ENCODE measurements at regions not wholly inside any gene's neighbourhood (a gene's known extent, or its start where the extent isn't known, plus 50 kb on each side); places are given as distances from the start of the nearest gene placed in this dataset.

- Histone ChIP-seq H2AFZ (ENCODE audit: low read depth) (no peak overlapping the region), H3K9me2 (no peaks in the 10 kb centered on the region), H3F3A (replicated peaks; ENCODE audit: insufficient read depth) (no peaks in the 10 kb centered on the region), H3K27me3 (ENCODE audit: insufficient read depth) (no peaks in the 10 kb centered on the region), H3K4me1 (ENCODE audit: control insufficient read depth in 1 of 2, insufficient read depth in 2 of 2, low read depth in 1 of 2, low read length in 1 of 2) (peaks cover 0 to 6% of the 10 kb centered on the region in 2 experiments; a peak in 2 of 4 replicates), H3K9ac (no peak overlapping the region), H3K9me3 (no peaks in the 10 kb centered on the region), H3K4me3 (ENCODE audit: low read depth in 2 of 2, low read length in 1 of 2) (no peak overlapping the region), H3K4me2 (no peak overlapping the region), H3K36me3 (replicated peaks in 1 of 2; ENCODE audit: control insufficient read depth in 1 of 2, insufficient read depth in 2 of 2, low read length in 1 of 2) (no peaks in the 10 kb centered on the region), H3K27ac (ENCODE audit: low read depth in 2 of 2, low read length in 1 of 2) (peak overlapping the region in 1 of 2 experiments; percentile 11; a peak in 1 of 4 replicates), H3K79me2 (ENCODE audit: insufficient read depth) (no peaks in the 10 kb centered on the region), H4K20me1 (ENCODE audit: insufficient read depth) (no peaks in the 10 kb centered on the region)
- ChIA-PET POLR2A (no interaction called here), CTCF (interaction anchor here (1.0 to 3.1 kb wide), 3 partner anchors 17 to 25 kb away, joined by 3 to 12 read pairs (median 5); no protein-coding TSS in a partner anchor)
- no peak for TF ChIP-seq EZH2phosphoT487 (IDR thresholded peaks at IDR 0.05; ENCODE audit: borderline replicate concordance, low read depth)
- TF ChIP-seq ZBTB33 (IDR thresholded peaks at IDR 0.05; ENCODE audit: borderline replicate concordance, low read depth), result no peak
- no peak for TF ChIP-seq SMC3 (IDR thresholded peaks at IDR 0.05; ENCODE audit: low read depth, low read length)
- TF ChIP-seq FOSL2 (IDR thresholded peaks at IDR 0.05; ENCODE audit: borderline replicate concordance, low read depth), result no peak
- no peak for TF ChIP-seq MEF2A (IDR thresholded peaks at IDR 0.05; ENCODE audit: borderline replicate concordance, low read depth)
- TF ChIP-seq, protein P1, sequence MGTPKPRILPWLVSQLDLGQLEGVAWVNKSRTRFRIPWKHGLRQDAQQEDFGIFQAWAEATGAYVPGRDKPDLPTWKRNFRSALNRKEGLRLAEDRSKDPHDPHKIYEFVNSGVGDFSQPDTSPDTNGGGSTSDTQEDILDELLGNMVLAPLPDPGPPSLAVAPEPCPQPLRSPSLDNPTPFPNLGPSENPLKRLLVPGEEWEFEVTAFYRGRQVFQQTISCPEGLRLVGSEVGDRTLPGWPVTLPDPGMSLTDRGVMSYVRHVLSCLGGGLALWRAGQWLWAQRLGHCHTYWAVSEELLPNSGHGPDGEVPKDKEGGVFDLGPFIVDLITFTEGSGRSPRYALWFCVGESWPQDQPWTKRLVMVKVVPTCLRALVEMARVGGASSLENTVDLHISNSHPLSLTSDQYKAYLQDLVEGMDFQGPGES (IDR thresholded peaks at IDR 0.05; ENCODE audit: low read depth, low read length), result no peak
- TF ChIP-seq POLR2AphosphoS5 (IDR thresholded peaks at IDR 0.05; ENCODE audit: low read depth, low read length), result no peak
- no peak for TF ChIP-seq NRF1 (IDR thresholded peaks at IDR 0.05; ENCODE audit: low read depth, low read length)
- TF ChIP-seq CTCF (IDR thresholded peaks at IDR 0.05), result no peak
- no peak for TF ChIP-seq JUND (IDR thresholded peaks at IDR 0.05)
- 81% methylated on average over 7 of the region's 7 CpGs for WGBS (ENCODE audit: low lambda C conversion rate)
- no peak for DNase-seq
Measured at GRCh38 chr10:91023700-91024398, 103.0 kb upstream of the ANKRD1 start.

DNA sequence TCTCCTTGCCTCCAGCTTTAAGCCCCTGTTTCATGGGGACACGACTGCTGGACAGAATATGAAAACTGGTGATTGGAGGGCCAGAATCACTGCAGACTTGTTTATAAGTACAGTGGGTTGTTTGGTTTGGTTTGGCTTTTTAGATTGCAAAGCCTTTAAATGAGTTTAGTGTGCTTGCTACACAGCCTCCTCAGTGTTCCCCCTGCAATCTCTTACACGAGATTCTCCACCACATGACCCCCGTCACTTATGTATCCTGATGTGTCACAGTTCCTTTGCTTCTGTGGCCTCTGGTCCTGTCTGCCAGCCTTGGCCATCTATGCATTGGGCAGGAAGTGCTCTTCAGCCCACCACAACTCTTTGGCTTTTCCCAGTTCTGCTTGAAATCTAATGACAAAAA is 103.7 kb upstream of the ANKRD1 start:
- CTCF ChIA-PET, result interaction anchor here (1.0 to 1.1 kb wide), 2 partner anchors 18 to 26 kb away, joined by 3 to 5 read pairs; no protein-coding TSS in a partner anchor
- H3K9me3 ChIP-seq, result no peaks in the 10 kb centered on the region
- DNase-seq, result no peak

More for the DNA sequence above, 103.7 kb upstream of the ANKRD1 start:
- peaks cover 0 to 6% of the 10 kb centered on the region in 2 experiments; a peak in 2 of 4 replicates for H3K4me1 ChIP-seq (ENCODE audit: control insufficient read depth in 1 of 2, insufficient read depth in 2 of 2, low read depth in 1 of 2, low read length in 1 of 2)
- no peaks in the 10 kb centered on the region for H3K27me3 ChIP-seq (ENCODE audit: insufficient read depth)
- POLR2A ChIA-PET, result no interaction called here
- no peaks in the 10 kb centered on the region for H3K9me2 ChIP-seq
- H3K27ac ChIP-seq (ENCODE audit: low read depth in 2 of 2, low read length in 1 of 2), result no peak overlapping the region
- no peak overlapping the region for H3K9ac ChIP-seq
- no peaks in the 10 kb centered on the region for H3K36me3 ChIP-seq (replicated peaks in 1 of 2; ENCODE audit: control insufficient read depth in 1 of 2, insufficient read depth in 2 of 2, low read length in 1 of 2)
- H3F3A ChIP-seq (replicated peaks; ENCODE audit: insufficient read depth), result no peaks in the 10 kb centered on the region
- no peak overlapping the region for H2AFZ ChIP-seq (ENCODE audit: low read depth)
- no peaks in the 10 kb centered on the region for H4K20me1 ChIP-seq (ENCODE audit: insufficient read depth)
- TF ChIP-seq CTCF (IDR thresholded peaks at IDR 0.05), result no peak
- TF ChIP-seq, protein P2, sequence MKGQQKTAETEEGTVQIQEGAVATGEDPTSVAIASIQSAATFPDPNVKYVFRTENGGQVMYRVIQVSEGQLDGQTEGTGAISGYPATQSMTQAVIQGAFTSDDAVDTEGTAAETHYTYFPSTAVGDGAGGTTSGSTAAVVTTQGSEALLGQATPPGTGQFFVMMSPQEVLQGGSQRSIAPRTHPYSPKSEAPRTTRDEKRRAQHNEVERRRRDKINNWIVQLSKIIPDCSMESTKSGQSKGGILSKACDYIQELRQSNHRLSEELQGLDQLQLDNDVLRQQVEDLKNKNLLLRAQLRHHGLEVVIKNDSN (IDR thresholded peaks at IDR 0.05; ENCODE audit: borderline replicate concordance, low read depth), result no peak
- TF ChIP-seq ELF1 (IDR thresholded peaks at IDR 0.05), result no peak
- no peak for TF ChIP-seq GABPA (IDR thresholded peaks at IDR 0.05; ENCODE audit: low read depth)
- no peak for TF ChIP-seq FOSL2 (IDR thresholded peaks at IDR 0.05; ENCODE audit: borderline replicate concordance, low read depth)
- TF ChIP-seq FOXJ3 (CRISPR knock-in tag; IDR thresholded peaks at IDR 0.05), result no peak
- no peaks in the 10 kb centered on the region for H3K79me2 ChIP-seq (ENCODE audit: insufficient read depth)
- H3K4me2 ChIP-seq, result no peak overlapping the region
- WGBS (ENCODE audit: low lambda C conversion rate), result 90% methylated on average over 3 of the region's 3 CpGs
- no peak overlapping the region for H3K4me3 ChIP-seq (ENCODE audit: low read depth in 2 of 2, low read length in 1 of 2)

All from SK-N-SH (cell line).